Progenitor cell of endocrine pancreas (in vitro differentiated cells): ENCODE measurements at regions not wholly inside any gene's neighbourhood (a gene's known extent, or its start where the extent isn't known, plus 50 kb on each side); places are given as distances from the start of the nearest gene placed in this dataset.
"Not testable (repeated sequence)": the region's sequence is repeated elsewhere in the genome, so short reads cannot be mapped to it uniquely, and the experiment has no call there.

Experiments used
- DNase-seq: peaks from one replicate; pipeline ENCODE4 v3.0.0; 2021; ENCODE audit warnings: low spot score; ENCODE audit not compliant: unreplicated experiment
- H3K27ac Mint-ChIP-seq: 2 replicates; pipeline ENCODE4 v1.8.0; 2021; ENCODE audit warnings: mild to moderate bottlenecking, moderate library complexity, mixed read lengths
- H3K27me3 Mint-ChIP-seq: 2 replicates; pipeline ENCODE4 v1.8.0; 2021; ENCODE audit warnings: mixed read lengths
- H3K36me3 Mint-ChIP-seq: 2 replicates; pipeline ENCODE4 v1.8.0; 2022; ENCODE audit warnings: mixed read lengths; ENCODE audit not compliant: insufficient read depth
- H3K4me1 Mint-ChIP-seq: 2 replicates; pipeline ENCODE4 v1.8.0; 2021; ENCODE audit warnings: low read depth, mixed read lengths
- H3K4me3 Mint-ChIP-seq: 2 replicates; pipeline ENCODE4 v1.8.0; 2021; ENCODE audit warnings: low read depth, mild to moderate bottlenecking, moderate library complexity, mixed read lengths
- H3K9me3 Mint-ChIP-seq: 2 replicates; pipeline ENCODE4 v1.8.0; 2021; ENCODE audit warnings: low read depth, mixed read lengths
- CTCF ChIP-seq: fragments of 200-600 bp; sonication (generic); IDR thresholded peaks from one replicate; pipeline ENCODE4 v1.5.0; 2021; ENCODE audit warnings: antibody characterized with exemption, mild to moderate bottlenecking; ENCODE audit not compliant: unreplicated experiment

- TF ChIP-seq CTCF, result no peak
- peaks cover 15% of the 10 kb centered on the region for H3K27me3 Mint-ChIP-seq
- H3K9me3 Mint-ChIP-seq, result no peaks in the 10 kb centered on the region
- no peak for DNase-seq
- H3K36me3 Mint-ChIP-seq, result no peaks in the 10 kb centered on the region
- peaks cover 5% of the 10 kb centered on the region for H3K4me1 Mint-ChIP-seq
- no peak overlapping the region for H3K27ac Mint-ChIP-seq
- no peak overlapping the region for H3K4me3 Mint-ChIP-seq
These were observed 270.5 kb downstream of the FAM43A start for GRCh38 chr3:194955979-194956696.

GRCh38 chr3:194956697-194957396 is 271.2 kb downstream of the FAM43A start:
- H3K9me3 Mint-ChIP-seq, result no peaks in the 10 kb centered on the region
- no peak overlapping the region for H3K27ac Mint-ChIP-seq
- peaks cover 5% of the 10 kb centered on the region for H3K4me1 Mint-ChIP-seq
- TF ChIP-seq CTCF, result no peak
- no peaks in the 10 kb centered on the region for H3K36me3 Mint-ChIP-seq
- peaks cover 15% of the 10 kb centered on the region for H3K27me3 Mint-ChIP-seq
- DNase-seq, result no peak
- no peak overlapping the region for H3K4me3 Mint-ChIP-seq

GRCh38 chr3:194957743-194958240 is 272.1 kb downstream of the FAM43A start:
- H3K4me3 Mint-ChIP-seq, result no peak overlapping the region

GRCh38 chr3:194959217-194959616 is 273.5 kb downstream of the FAM43A start:
- H3K27ac Mint-ChIP-seq, result no peak overlapping the region
- no peaks in the 10 kb centered on the region for H3K4me1 Mint-ChIP-seq
- no peaks in the 10 kb centered on the region for H3K9me3 Mint-ChIP-seq
- no peak for DNase-seq
- H3K27me3 Mint-ChIP-seq, result peaks cover 18% of the 10 kb centered on the region
- no peak for TF ChIP-seq CTCF
- H3K4me3 Mint-ChIP-seq, result no peak overlapping the region
- no peaks in the 10 kb centered on the region for H3K36me3 Mint-ChIP-seq

More at GRCh38 chr3:194957743-194958240, 272.1 kb downstream of the FAM43A start:
- Mint-ChIP-seq H3K27me3 (peaks cover 18% of the 10 kb centered on the region), H3K27ac (no peak overlapping the region), H3K9me3 (no peaks in the 10 kb centered on the region), H3K36me3 (no peaks in the 10 kb centered on the region), H3K4me1 (peaks cover 5% of the 10 kb centered on the region)
- DNase-seq, result no peak
- no peak for TF ChIP-seq CTCF

- H3K27me3 Mint-ChIP-seq, result peaks cover 18% of the 10 kb centered on the region
- not testable (repeated sequence) for H3K27ac Mint-ChIP-seq, H3K4me3 Mint-ChIP-seq
These were observed 274.0 kb downstream of the FAM43A start for GRCh38 chr3:194959666-194960065.

More at GRCh38 chr3:194959666-194960065, 274.0 kb downstream of the FAM43A start:
- not testable (repeated sequence) for H3K36me3 Mint-ChIP-seq, H3K9me3 Mint-ChIP-seq, H3K4me1 Mint-ChIP-seq, DNase-seq
